Mammary epithelial cell (primary cell): ENCODE measurements at regions not wholly inside any gene's neighbourhood (a gene's known extent, or its start where the extent isn't known, plus 50 kb on each side); places are given as distances from the start of the nearest gene placed in this dataset.

ENCODE experiments used
- EZH2 ChIP-seq: IDR thresholded peaks from 2 replicates; pipeline ENCODE4 v1.6.1; 2012; ENCODE audit warnings: low read length, inconsistent platforms, borderline replicate concordance
- TF ChIP-seq, protein P1 (sequence below), 2 donors: IDR thresholded peaks in 1 of 2; conservative IDR thresholded peaks in 1 of 2; 2 replicates each; pipeline ENCODE4 v1.5.1; 2011 to 2012; ENCODE audit warnings: inconsistent platforms in 2 of 2, low read length in 2 of 2, mild to moderate bottlenecking in 2 of 2, control low read depth in 1 of 2, low read depth in 1 of 2; ENCODE audit not compliant: insufficient read depth in 1 of 2; ENCODE audit errors: extremely low read depth in 1 of 2

DNA sequence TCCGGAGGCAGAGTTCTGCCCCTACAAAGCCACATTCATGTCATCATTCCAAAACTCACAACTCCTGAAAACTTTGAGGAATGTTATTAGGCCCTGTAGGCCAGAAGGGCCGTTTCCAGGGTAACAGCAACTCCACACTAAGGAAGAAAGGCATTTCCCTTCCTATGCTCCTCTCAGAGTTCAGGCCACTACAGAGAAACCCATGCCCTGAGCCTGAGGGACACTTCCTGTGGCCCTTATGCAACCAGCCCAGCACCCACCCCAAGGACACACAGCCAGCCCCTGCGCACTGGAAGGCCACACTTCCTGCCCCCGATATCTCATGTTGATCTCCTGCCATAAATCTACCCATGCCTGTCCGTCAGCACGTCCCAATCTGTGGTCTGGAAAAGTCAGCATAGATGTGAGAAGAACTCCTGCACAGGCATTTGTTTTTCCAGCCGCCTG is 289.3 kb downstream of the BCOR start:
- TF ChIP-seq, protein P1, sequence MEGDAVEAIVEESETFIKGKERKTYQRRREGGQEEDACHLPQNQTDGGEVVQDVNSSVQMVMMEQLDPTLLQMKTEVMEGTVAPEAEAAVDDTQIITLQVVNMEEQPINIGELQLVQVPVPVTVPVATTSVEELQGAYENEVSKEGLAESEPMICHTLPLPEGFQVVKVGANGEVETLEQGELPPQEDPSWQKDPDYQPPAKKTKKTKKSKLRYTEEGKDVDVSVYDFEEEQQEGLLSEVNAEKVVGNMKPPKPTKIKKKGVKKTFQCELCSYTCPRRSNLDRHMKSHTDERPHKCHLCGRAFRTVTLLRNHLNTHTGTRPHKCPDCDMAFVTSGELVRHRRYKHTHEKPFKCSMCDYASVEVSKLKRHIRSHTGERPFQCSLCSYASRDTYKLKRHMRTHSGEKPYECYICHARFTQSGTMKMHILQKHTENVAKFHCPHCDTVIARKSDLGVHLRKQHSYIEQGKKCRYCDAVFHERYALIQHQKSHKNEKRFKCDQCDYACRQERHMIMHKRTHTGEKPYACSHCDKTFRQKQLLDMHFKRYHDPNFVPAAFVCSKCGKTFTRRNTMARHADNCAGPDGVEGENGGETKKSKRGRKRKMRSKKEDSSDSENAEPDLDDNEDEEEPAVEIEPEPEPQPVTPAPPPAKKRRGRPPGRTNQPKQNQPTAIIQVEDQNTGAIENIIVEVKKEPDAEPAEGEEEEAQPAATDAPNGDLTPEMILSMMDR (conservative IDR thresholded peaks at IDR 0.05 in 1 of 2, IDR thresholded peaks at IDR 0.05 in 1 of 2; ENCODE audit: extremely low read depth in 1 of 2, insufficient read depth in 1 of 2, low read depth in 1 of 2, low read length in 2 of 2): no peak
- TF ChIP-seq EZH2: no peak
